NB4 (cell line): ENCODE measurements at regions not wholly inside any gene's neighbourhood (a gene's known extent, or its start where the extent isn't known, plus 50 kb on each side); places are given as distances from the start of the nearest gene placed in this dataset.

Experiments
- CTCF ChIP-seq: IDR thresholded peaks from one replicate; pipeline ENCODE4 v1.5.1; 2012; ENCODE audit warnings: low read depth, low read length
- MAX ChIP-seq: IDR thresholded peaks from 2 replicates; pipeline ENCODE4 v1.6.1; 2011; ENCODE audit warnings: low read depth, low read length

- TF ChIP-seq CTCF (no peak), MAX (no peak)
These were observed 290.0 kb upstream of the PIK3R1 start for GRCh38 chr5:67925511-67925910.
